Activated CD4-positive, alpha-beta memory T cell treated with anti-CD3 and anti-CD28 coated beads for 36 hours (primary cell): ENCODE measurements at regions not wholly inside any gene's neighbourhood (a gene's known extent, or its start where the extent isn't known, plus 50 kb on each side); places are given as distances from the start of the nearest gene placed in this dataset.

ENCODE experiments used
- CTCF ChIA-PET: fragments of 350-600 bp; sonication (Branson Sonifier 250); formaldehyde crosslinking; loops from one replicate; lab custom pipeline; 2021; ENCODE audit warnings: antibody characterized with exemption, inconsistent platforms; lab: Charles Lee
- POLR2A ChIA-PET: fragments of 350-600 bp; sonication (Branson Sonifier 250); formaldehyde crosslinking; loops from one replicate; lab custom pipeline; 2021; ENCODE audit warnings: antibody characterized with exemption; lab: Charles Lee
- DNase-seq: peaks from one replicate; pipeline ENCODE4 v3.0.0-alpha.2; 2020
- H3K27ac Mint-ChIP-seq: one replicate; pipeline ENCODE4 v1.8.0; 2021; ENCODE audit warnings: mixed read lengths
- H3K27me3 Mint-ChIP-seq: one replicate; pipeline ENCODE4 v1.8.0; 2021; ENCODE audit warnings: mixed read lengths
- H3K36me3 Mint-ChIP-seq: one replicate; pipeline ENCODE4 v1.8.0; 2021; ENCODE audit warnings: mixed read lengths
- H3K4me1 Mint-ChIP-seq: one replicate; pipeline ENCODE4 v1.8.0; 2021; ENCODE audit warnings: low read depth, mixed read lengths
- H3K4me3 Mint-ChIP-seq: one replicate; pipeline ENCODE4 v1.8.0; 2021; ENCODE audit warnings: mild to moderate bottlenecking, mixed read lengths
- H3K9me3 Mint-ChIP-seq: one replicate; pipeline ENCODE4 v1.8.0; 2021; ENCODE audit warnings: mixed read lengths
- intact Hi-C: fragments of 100-400 bp; cut with micrococcal nuclease; formaldehyde crosslinking; loops from one replicate; pipeline ENCODE4 v1.15.1; 2023

DNA sequence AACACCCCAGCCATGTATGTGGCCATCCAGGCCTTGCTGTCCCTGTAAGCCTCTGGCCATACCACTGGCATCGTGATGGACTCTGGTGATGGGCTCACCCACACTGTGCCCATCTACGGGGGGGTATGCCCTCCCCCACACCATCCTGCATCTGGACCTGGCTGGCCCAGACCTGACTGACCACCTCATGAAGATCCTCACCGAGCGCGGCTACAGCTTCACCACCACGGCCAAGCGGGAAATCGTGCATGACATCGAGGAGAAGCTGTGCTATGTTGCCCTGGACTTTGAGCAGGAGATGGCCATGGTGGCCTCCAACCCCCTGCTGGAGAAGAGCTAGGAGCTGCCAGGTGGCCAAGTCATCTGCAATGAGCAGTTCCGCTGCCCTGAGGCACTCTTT, 80.4 kb upstream of the ZCCHC2 start:
- Mint-ChIP-seq H3K9me3 (no peaks in the 10 kb centered on the region), H3K27me3 (peaks cover 7% of the 10 kb centered on the region), H3K4me1 (peaks cover 10% of the 10 kb centered on the region), H3K36me3 (no peaks in the 10 kb centered on the region), H3K4me3 (no peak overlapping the region), H3K27ac (no peak overlapping the region)
- ChIA-PET POLR2A (no interaction called here), CTCF (no interaction called here)
- intact Hi-C loops = no loop called here
- DNase-seq = no peak

- Mint-ChIP-seq H3K4me3 (no peak overlapping the region), H3K9me3 (no peaks in the 10 kb centered on the region), H3K27me3 (peaks cover 7% of the 10 kb centered on the region), H3K36me3 (no peaks in the 10 kb centered on the region), H3K4me1 (peaks cover 10% of the 10 kb centered on the region), H3K27ac (no peak overlapping the region)
- intact Hi-C loops = loop anchor here (2.0 to 5.0 kb wide), 2 partner anchors 21 to 82 kb away; no protein-coding TSS in a partner anchor
- ChIA-PET CTCF (interaction anchor here (0.7 to 2.2 kb wide), 4 partner anchors 20 to 138 kb away, joined by 3 to 11 read pairs (median 6); no protein-coding TSS in a partner anchor), POLR2A (interaction anchor here (1.0 to 1.4 kb wide), 3 partner anchors 61 to 141 kb away, joined by 3 to 6 read pairs (median 5); partner anchors contain the start of gene ZCCHC2)
- peak; percentile 42 for DNase-seq
Observed at GRCh38 chr18:62445386-62445917, 77.4 kb upstream of the ZCCHC2 start.

DNA sequence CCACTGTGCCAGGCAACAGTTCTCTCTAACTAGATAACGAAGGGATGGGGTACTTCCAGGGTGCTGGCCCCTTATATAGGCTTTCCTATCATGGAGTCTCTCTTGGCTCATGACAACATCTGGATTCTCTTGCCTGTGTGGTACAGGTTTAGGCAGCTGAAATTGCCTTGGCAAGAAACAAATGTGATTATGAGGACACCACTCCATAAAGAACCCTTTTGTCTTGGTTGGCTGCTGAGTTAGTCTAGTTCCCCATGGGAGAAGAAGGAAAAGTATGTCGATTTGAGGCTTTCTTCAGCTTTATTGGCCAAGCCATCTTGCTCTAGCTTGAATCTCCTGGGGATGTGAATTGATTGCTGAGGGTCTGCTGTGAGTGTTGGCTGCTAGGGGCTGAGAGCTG, 76.3 kb upstream of the ZCCHC2 start:
- ChIA-PET CTCF (interaction anchor here (1.6 kb wide), 1 partner anchor 25 kb away, joined by 8 read pairs; no protein-coding TSS in a partner anchor), POLR2A (no interaction called here)
- intact Hi-C loops = loop anchor here (5.0 kb wide), 1 partner anchor 81 kb away; no protein-coding TSS in a partner anchor
- H3K4me1 Mint-ChIP-seq = peaks cover 14% of the 10 kb centered on the region
- H3K9me3 Mint-ChIP-seq = no peaks in the 10 kb centered on the region
- DNase-seq = no peak
- H3K27me3 Mint-ChIP-seq = peaks cover 7% of the 10 kb centered on the region
- H3K36me3 Mint-ChIP-seq = no peaks in the 10 kb centered on the region
- H3K27ac Mint-ChIP-seq = no peak overlapping the region
- H3K4me3 Mint-ChIP-seq = no peak overlapping the region

GRCh38 chr18:62447652-62448051, 75.2 kb upstream of the ZCCHC2 start:
- H3K4me3 Mint-ChIP-seq = no peak overlapping the region
- CTCF ChIA-PET = no interaction called here
- POLR2A ChIA-PET = no interaction called here
- H3K9me3 Mint-ChIP-seq = no peaks in the 10 kb centered on the region
- peaks cover 4% of the 10 kb centered on the region for H3K27me3 Mint-ChIP-seq
- no peak overlapping the region for H3K27ac Mint-ChIP-seq
- peaks cover 21% of the 10 kb centered on the region for H3K4me1 Mint-ChIP-seq
- no peaks in the 10 kb centered on the region for H3K36me3 Mint-ChIP-seq
- intact Hi-C loops = loop anchor here (5.0 kb wide), 1 partner anchor 80 kb away; no protein-coding TSS in a partner anchor
- no peak for DNase-seq

DNA sequence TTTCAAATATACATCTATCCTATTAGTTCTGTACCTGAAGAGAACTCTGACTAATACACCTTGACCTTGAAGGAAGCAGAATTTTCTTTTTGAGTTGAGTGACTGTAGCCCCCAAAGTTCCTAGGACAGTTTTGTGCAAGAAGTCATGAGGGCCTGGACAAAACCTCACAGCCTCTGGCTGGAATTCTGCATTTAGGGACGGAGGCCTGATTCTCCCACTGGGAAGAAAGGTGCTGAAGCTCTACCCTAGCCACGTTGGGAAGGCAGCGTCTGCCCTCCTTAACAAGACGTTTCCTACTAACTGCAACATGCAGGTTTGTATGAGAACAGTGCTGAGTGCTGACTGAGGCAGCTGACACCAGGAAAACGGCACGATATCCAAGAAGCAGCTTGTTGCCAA, 74.4 kb upstream of the ZCCHC2 start:
- no peak overlapping the region for H3K27ac Mint-ChIP-seq
- H3K36me3 Mint-ChIP-seq = no peaks in the 10 kb centered on the region
- H3K27me3 Mint-ChIP-seq = peaks cover 4% of the 10 kb centered on the region
- intact Hi-C loops = loop anchor here (5.0 kb wide), 1 partner anchor 79 kb away; no protein-coding TSS in a partner anchor
- peaks cover 24% of the 10 kb centered on the region for H3K4me1 Mint-ChIP-seq
- ChIA-PET CTCF (no interaction called here), POLR2A (no interaction called here)
- H3K4me3 Mint-ChIP-seq = no peak overlapping the region
- DNase-seq = no peak
- H3K9me3 Mint-ChIP-seq = no peaks in the 10 kb centered on the region

DNA sequence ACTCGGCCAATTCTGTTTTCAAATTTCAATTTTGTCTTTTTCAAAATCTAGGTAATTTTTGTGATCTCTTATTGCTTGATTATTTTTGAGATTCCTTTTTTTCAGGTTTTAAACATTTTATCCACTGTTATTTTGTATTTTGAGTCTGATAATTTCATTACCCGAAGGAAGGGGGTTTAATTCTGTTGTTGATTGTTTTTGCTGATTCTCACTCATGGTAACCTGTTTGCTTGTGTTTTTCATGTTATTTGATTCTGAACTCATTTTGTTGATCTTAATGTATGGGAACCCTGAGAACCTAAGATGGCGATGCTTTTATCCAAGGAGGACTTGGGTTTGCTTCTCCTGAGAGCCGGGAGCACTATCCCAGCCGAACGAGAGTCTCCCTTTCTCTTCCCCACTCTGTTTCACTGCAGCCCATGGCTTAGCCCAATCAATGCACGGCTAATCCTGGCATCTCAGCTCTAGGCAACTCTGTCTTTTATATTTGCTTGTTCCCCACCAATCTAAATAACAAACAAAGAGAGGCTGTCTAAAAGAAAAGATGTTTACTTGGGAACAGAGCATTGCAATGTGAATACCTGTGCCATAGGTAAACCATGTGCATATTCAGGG, 73.2 kb upstream of the ZCCHC2 start:
- Mint-ChIP-seq H3K9me3 (no peaks in the 10 kb centered on the region), H3K27me3 (peaks cover 13% of the 10 kb centered on the region), H3K27ac (no peak overlapping the region), H3K36me3 (no peaks in the 10 kb centered on the region), H3K4me3 (no peak overlapping the region), H3K4me1 (peaks cover 32% of the 10 kb centered on the region)
- intact Hi-C loops = loop anchor here (5.0 kb wide), 1 partner anchor 78 kb away; no protein-coding TSS in a partner anchor
- CTCF ChIA-PET = interaction anchor here (2.0 kb wide), 1 partner anchor 24 kb away, joined by 6 read pairs; no protein-coding TSS in a partner anchor
- POLR2A ChIA-PET = no interaction called here
- no peak for DNase-seq

- Mint-ChIP-seq H3K4me3 (no peak overlapping the region), H3K27ac (no peak overlapping the region), H3K9me3 (no peaks in the 10 kb centered on the region), H3K27me3 (peaks cover 15% of the 10 kb centered on the region), H3K4me1 (peaks cover 28% of the 10 kb centered on the region), H3K36me3 (no peaks in the 10 kb centered on the region)
- no peak for DNase-seq
- intact Hi-C loops = no loop called here
- ChIA-PET CTCF (interaction anchor here (2.0 kb wide), 1 partner anchor 24 kb away, joined by 6 read pairs; no protein-coding TSS in a partner anchor), POLR2A (no interaction called here)
Observed at GRCh38 chr18:62450175-62450545, 72.7 kb upstream of the ZCCHC2 start.

GRCh38 chr18:62450546-62451410, 72.0 kb upstream of the ZCCHC2 start:
- DNase-seq = peak; percentile 25
- POLR2A ChIA-PET = no interaction called here

GRCh38 chr18:62452280-62452831, 70.5 kb upstream of the ZCCHC2 start:
- peak; percentile 67 for DNase-seq
- intact Hi-C loops = loop anchor here (2.0 kb wide), 1 partner anchor 54 kb away; no protein-coding TSS in a partner anchor
- Mint-ChIP-seq H3K4me1 (peaks cover 22% of the 10 kb centered on the region), H3K4me3 (no peak overlapping the region), H3K27ac (no peak overlapping the region), H3K27me3 (peaks cover 15% of the 10 kb centered on the region), H3K36me3 (no peaks in the 10 kb centered on the region), H3K9me3 (no peaks in the 10 kb centered on the region)
- CTCF ChIA-PET = no interaction called here
- POLR2A ChIA-PET = no interaction called here

More at GRCh38 chr18:62450546-62451410, 72.0 kb upstream of the ZCCHC2 start:
- intact Hi-C loops = no loop called here
- Mint-ChIP-seq H3K4me3 (no peak overlapping the region), H3K4me1 (peaks cover 22% of the 10 kb centered on the region), H3K27ac (no peak overlapping the region), H3K27me3 (peaks cover 15% of the 10 kb centered on the region), H3K9me3 (no peaks in the 10 kb centered on the region), H3K36me3 (no peaks in the 10 kb centered on the region)
- CTCF ChIA-PET = interaction anchor here (1.4 to 2.0 kb wide), 2 partner anchors 25 to 133 kb away, joined by 3 to 6 read pairs; no protein-coding TSS in a partner anchor

DNA sequence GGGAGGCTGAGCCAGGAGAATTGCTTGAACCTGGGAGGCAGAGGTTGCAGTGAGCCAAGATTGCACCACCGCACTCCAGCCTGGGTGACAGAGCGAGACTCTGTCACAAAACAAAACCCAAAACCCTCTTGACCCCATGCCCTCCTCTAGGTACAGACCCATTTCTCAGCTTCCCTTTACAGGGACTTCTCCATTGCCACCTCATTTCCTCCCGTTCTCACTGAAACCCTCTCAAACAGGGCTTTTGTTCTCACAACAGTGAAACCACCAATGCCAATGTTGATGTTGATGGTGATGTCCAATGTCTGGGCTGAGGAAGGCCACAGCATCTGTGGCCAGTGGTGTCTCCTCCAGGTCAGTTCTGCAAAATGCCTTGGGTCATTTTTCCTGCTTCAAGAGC, 69.0 kb upstream of the ZCCHC2 start:
- DNase-seq = no peak
- Mint-ChIP-seq H3K27me3 (peaks cover 15% of the 10 kb centered on the region), H3K4me1 (peaks cover 22% of the 10 kb centered on the region), H3K9me3 (no peaks in the 10 kb centered on the region), H3K36me3 (no peaks in the 10 kb centered on the region), H3K27ac (peak overlapping the region; percentile 6), H3K4me3 (no peak overlapping the region)
- intact Hi-C loops = loop anchor here (2.0 kb wide), 1 partner anchor 53 kb away; no protein-coding TSS in a partner anchor
- CTCF ChIA-PET = no interaction called here
- POLR2A ChIA-PET = interaction anchor here (0.7 kb wide), 1 partner anchor 59 kb away, joined by 4 read pairs; no protein-coding TSS in a partner anchor

GRCh38 chr18:62454527-62454926, 68.3 kb upstream of the ZCCHC2 start:
- Mint-ChIP-seq H3K27ac (no peak overlapping the region), H3K4me3 (no peak overlapping the region), H3K4me1 (peaks cover 22% of the 10 kb centered on the region), H3K27me3 (peaks cover 15% of the 10 kb centered on the region), H3K9me3 (no peaks in the 10 kb centered on the region), H3K36me3 (no peaks in the 10 kb centered on the region)
- ChIA-PET POLR2A (no interaction called here), CTCF (interaction anchor here (1.4 to 1.5 kb wide), 2 partner anchors 29 to 132 kb away, joined by 3 to 6 read pairs; no protein-coding TSS in a partner anchor)
- intact Hi-C loops = no loop called here
- no peak for DNase-seq
